ENCODE measurements at regions not wholly inside any gene's neighbourhood (a gene's known extent, or its start where the extent isn't known, plus 50 kb on each side); places are given as distances from the start of the nearest gene placed in this dataset.

DNA sequence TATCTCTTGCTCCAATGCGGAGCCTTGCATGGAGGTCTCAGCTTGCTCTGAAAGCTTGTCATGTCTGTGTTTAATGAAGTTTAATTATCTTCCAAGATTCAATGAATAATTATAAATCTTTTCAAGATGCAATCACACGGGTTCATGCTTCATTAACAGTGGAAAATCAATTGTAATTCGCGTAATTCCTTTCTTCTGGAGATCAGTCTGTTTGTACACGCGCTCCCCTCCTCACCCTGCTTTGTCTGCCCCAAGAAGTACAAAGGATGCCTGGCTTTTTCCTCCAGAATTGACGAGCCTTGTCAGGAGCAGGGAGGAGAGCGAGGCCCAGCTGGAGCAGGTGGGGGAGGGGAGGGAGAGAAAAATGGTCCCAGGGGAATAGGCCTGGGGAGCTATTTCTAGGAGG lies 65.0 kb upstream of the DISP3 start:
- TF ChIP-seq, protein P1, sequence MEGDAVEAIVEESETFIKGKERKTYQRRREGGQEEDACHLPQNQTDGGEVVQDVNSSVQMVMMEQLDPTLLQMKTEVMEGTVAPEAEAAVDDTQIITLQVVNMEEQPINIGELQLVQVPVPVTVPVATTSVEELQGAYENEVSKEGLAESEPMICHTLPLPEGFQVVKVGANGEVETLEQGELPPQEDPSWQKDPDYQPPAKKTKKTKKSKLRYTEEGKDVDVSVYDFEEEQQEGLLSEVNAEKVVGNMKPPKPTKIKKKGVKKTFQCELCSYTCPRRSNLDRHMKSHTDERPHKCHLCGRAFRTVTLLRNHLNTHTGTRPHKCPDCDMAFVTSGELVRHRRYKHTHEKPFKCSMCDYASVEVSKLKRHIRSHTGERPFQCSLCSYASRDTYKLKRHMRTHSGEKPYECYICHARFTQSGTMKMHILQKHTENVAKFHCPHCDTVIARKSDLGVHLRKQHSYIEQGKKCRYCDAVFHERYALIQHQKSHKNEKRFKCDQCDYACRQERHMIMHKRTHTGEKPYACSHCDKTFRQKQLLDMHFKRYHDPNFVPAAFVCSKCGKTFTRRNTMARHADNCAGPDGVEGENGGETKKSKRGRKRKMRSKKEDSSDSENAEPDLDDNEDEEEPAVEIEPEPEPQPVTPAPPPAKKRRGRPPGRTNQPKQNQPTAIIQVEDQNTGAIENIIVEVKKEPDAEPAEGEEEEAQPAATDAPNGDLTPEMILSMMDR (conservative IDR thresholded peaks at IDR 0.05), result no peak
- no peak for TF ChIP-seq EZH2 (IDR thresholded peaks at IDR 0.05; ENCODE audit: low read depth)

Data from PC-9 (cell line).